GM12872 (cell line): ENCODE measurements at regions not wholly inside any gene's neighbourhood (a gene's known extent, or its start where the extent isn't known, plus 50 kb on each side); places are given as distances from the start of the nearest gene placed in this dataset.

Source experiments
- TF ChIP-seq, protein P1 (sequence below): IDR thresholded peaks from 3 replicates; pipeline ENCODE4 v1.5.1; 2011; ENCODE audit warnings: low read depth, mild to moderate bottlenecking, low read length, moderate library complexity; ENCODE audit not compliant: insufficient read depth

DNA sequence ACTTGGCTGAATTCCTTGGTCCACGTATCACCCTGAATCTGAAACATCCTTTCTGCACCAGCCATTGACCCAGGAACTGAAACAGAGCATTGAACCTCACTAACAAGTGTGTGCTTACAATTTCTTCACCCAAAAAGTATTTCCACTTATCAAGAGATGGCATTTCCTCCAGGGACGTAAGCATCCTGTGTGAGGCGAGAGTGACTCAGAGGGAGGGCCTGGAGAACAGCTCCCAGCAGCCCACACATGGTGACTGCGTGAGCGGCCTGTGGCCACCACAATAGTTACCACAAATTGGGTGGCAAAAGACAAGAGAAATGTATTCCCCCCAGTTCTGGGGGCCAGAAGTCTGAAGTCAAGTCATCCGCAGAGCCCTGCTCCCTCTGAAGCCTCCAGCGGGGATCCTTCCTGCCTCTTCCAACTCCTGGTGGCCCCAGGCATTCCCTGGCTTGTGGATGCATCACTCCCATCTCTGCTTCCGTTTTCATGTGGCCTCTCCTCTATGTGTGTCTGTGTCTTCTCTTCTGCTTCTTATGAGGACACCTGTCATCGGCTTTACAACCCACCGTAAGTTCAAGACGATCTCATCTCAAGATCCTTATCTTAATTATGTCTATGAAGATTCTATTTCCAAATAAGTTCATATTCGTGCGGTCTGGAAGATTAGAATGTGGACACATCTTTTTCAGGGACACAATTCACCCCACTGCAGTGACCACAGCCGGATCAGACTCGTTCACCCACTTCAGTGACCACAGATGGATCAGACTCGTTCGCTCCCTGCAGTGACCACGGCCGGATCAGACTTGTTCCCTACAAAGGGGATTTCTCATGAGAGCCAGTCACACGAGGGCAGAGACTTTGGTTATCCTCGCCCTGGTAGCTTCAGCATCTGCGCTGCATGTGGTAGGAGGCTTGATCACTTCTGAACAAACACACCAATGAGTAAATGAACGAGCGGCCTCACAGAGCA is 122.6 kb upstream of the FOXF1 start:
- TF ChIP-seq, protein P1, sequence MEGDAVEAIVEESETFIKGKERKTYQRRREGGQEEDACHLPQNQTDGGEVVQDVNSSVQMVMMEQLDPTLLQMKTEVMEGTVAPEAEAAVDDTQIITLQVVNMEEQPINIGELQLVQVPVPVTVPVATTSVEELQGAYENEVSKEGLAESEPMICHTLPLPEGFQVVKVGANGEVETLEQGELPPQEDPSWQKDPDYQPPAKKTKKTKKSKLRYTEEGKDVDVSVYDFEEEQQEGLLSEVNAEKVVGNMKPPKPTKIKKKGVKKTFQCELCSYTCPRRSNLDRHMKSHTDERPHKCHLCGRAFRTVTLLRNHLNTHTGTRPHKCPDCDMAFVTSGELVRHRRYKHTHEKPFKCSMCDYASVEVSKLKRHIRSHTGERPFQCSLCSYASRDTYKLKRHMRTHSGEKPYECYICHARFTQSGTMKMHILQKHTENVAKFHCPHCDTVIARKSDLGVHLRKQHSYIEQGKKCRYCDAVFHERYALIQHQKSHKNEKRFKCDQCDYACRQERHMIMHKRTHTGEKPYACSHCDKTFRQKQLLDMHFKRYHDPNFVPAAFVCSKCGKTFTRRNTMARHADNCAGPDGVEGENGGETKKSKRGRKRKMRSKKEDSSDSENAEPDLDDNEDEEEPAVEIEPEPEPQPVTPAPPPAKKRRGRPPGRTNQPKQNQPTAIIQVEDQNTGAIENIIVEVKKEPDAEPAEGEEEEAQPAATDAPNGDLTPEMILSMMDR, result no peak

DNA sequence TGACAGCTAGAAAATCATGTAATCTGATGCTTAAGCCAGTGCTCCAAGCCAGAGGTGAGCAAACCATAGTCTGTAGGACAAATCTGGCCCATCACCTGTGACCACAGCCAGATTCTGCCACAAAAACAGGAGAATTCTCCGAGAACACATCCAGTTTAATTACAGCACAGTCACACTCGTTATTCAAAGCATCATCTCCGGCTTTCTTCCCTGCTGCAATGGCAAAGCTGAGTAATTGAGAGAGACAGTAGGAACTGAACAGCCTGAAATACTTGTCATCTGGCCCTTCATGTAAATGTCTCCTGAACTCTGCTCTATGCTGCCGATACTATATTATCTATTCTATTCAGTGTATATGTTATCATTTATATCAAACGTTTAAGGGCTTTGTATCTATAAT is 121.4 kb upstream of the FOXF1 start:
- TF ChIP-seq, protein P1, result no peak

DNA sequence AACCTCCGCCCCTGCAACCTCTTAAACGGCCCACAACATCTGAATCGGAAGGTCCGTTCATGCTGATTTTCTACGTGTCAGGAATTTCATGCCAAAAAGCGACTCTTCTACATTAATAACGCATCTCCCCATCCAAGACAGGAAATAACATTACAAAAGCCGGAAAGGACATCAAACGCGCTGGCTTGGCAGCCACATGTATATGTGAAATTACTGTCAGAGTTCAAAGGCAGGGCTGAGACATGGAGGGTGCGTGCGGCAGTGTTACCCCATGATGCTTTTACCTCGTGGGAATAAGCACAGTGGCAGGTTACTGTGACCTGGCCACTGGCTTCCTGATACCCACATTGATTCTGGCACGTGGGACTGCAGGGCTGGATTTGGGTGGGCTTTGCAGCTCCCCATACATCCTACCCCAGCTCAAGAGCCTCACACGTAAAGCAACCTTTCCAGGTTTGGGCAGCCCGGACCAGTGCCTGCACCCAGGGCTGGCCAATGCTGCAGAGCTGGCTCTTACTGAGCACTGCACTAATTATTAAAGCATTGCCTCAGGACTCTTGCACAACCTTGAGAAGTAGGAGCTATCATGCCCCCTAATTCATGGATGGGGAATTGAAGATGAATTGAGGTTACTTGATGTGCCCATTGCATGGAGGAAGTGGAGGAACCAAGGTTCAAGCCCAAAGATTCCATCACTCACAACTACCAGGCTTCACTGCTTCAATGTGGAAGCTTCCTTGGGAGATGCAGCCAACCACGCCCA is 120.6 kb upstream of the FOXF1 start:
- TF ChIP-seq, protein P1, result no peak

- TF ChIP-seq, protein P1, result no peak
These were observed 120.0 kb upstream of the FOXF1 start for GRCh38 chr16:86390335-86390734.

DNA sequence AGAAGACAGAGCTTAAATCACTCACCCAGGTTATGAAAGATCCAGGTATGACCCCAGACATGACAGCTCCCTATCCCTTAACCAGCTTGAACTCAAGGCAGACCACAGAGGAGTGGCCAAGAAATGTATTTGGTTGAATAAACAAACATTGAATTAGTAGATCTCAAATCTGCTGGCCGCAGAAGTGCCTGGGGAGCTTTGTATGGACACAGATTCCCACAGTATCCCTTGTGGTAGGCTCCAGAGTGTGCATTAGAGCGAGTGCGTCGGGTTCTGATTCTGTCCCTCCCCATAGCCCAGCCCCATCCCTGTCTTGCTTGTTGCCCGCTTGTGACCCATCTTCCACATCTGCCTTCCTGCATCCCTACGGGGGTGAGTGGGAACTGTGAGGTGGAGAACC is 118.8 kb upstream of the FOXF1 start:
- TF ChIP-seq, protein P1, result no peak

DNA sequence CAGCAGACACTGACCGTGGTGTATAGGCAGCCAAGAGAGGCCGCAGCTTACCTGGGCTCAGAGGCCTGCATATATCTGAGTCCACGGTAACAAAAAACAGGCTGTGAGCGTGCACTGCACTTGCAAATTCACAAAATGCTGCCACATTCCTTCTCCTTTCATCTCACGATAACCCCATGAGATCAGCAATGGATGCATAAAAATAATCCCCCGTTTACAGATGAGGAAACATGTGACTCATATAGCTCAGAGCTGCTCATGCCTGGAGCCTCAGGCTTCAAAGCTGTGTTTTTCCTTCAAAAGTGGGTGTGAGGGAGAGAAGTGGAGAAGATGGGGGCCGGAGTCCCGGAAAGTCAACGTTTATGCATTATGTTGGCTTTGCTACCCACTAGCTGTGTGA is 118.3 kb upstream of the FOXF1 start:
- TF ChIP-seq, protein P1, result no peak

DNA sequence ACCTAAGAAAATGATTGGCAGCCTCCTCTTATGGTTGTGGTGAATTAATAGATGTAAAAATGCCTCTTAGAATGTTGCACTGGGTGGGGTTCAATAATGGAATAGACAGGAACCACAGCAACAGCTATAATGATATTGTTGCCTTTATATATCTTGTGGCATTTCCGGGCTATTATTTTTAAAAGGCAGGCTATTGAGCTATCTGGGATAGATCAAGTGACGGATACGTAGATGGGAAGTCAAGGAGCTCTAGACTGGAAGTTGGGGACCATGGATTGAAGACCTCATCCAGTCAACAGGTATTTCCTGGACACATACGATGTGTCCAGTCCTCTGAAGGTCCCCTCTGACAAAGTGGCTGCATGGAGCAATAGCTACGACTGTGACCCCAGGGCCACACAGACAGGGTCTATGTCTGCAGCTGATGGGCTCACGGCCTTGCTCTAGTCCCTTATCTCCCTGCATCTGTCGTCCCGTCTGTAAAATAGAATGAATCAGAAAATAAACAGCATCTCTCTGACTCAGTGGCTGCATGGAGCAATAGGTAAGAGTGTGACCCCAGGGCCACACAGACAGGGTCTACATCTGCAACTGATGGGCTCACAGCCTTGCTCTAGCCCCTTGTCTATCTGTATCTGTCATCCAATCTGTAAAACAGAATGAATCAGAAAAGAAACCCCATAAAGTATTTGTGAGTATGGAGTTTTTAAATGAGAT is 117.7 kb upstream of the FOXF1 start:
- TF ChIP-seq, protein P1, result no peak
